ENCODE measurements at regions not wholly inside any gene's neighbourhood (a gene's known extent, or its start where the extent isn't known, plus 50 kb on each side); places are given as distances from the start of the nearest gene placed in this dataset.

GRCh38 chr6:147642458-147642857 lies 134.0 kb downstream of the SAMD5 start:
- CTCF ChIA-PET = no interaction called here

DNA sequence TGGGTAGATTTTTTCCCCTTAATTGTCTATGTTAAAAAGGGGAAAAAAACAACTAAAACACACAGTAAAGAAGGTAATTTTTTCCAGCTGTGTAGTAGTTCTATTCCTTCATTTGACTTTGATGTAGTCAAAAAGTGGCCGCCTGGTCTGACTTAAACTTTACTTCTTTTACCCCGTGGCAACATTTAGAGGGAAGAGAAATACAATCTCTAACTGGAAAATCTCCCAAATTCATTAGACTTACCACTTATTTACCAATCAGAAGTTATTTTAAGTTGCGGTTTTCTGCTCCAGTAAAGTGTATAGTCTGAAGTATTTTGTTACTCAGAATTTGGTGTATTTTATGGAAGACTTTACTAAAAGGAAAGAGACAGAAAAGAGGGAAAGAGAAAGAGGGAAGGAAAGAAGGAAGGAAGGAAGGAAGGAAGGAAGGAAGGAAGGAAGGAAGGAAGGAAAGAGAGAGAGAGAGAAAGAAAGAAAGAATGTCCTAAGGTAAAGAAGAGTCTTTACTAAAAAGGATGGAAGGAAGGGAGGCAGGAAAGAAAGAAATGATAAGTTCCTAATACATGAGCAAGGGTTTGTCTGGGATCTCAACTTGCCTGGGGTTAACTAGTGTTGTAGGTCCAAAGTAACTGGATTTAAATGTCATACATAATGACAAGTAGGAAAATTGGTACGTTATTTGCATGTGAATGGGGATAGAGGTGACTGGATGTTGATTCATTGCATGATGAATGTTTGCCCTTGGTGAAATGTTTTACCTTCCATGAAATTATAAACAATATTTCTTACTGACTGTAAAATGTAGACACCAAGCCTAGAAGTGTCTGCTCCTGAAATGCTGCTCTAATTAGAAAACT lies 135.1 kb downstream of the SAMD5 start:
- no peaks in the 10 kb centered on the region for H3K36me3 Mint-ChIP-seq (ENCODE audit: low read depth)
- no peak overlapping the region for H3K27ac Mint-ChIP-seq
- DNase-seq (no peak), ATAC-seq (ENCODE audit: low read depth) (no peak)
- CTCF ChIA-PET = no interaction called here
- H3K27me3 Mint-ChIP-seq = no peaks in the 10 kb centered on the region
- H3K4me1 Mint-ChIP-seq = no peaks in the 10 kb centered on the region
- H3K9me3 Mint-ChIP-seq = no peaks in the 10 kb centered on the region
- TF ChIP-seq CTCF (IDR thresholded peaks at IDR 0.05) = no peak
- POLR2A ChIA-PET = no interaction called here
- H3K4me3 Mint-ChIP-seq = no peak overlapping the region
- intact Hi-C loops (cut with micrococcal nuclease) = no loop called here

More at GRCh38 chr6:147642458-147642857, 134.0 kb downstream of the SAMD5 start:
- Mint-ChIP-seq H3K36me3 (ENCODE audit: low read depth) (no peaks in the 10 kb centered on the region), H3K4me3 (no peak overlapping the region), H3K27ac (no peak overlapping the region), H3K4me1 (no peaks in the 10 kb centered on the region), H3K27me3 (no peaks in the 10 kb centered on the region), H3K9me3 (no peaks in the 10 kb centered on the region)
- DNase-seq (no peak), ATAC-seq (ENCODE audit: low read depth) (no peak)
- intact Hi-C loops (cut with micrococcal nuclease) = no loop called here
- no peak for TF ChIP-seq CTCF (IDR thresholded peaks at IDR 0.05)
- POLR2A ChIA-PET = no interaction called here

DNA sequence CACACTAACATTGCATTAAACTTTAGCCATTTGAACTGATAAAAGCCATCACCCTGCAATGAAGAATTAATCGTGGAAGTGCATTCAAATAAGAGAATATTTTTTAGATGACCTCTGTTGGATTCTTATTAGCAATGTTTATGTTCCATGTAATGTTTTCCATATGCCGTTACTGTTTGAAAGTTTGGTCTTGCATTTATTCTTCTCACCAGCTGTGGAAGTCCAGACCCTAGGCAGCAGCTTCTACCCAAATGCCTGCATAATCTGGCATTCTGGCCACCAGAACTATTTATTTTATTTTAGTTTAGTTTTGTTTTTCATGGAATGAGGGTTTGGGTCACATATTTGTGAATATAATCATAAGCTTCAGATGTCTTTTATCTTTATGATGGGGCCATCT lies 140.4 kb downstream of the SAMD5 start:
- Mint-ChIP-seq H3K27ac (no peak overlapping the region), H3K36me3 (ENCODE audit: low read depth) (no peaks in the 10 kb centered on the region), H3K27me3 (peaks cover 2% of the 10 kb centered on the region), H3K9me3 (no peaks in the 10 kb centered on the region), H3K4me3 (no peak overlapping the region), H3K4me1 (no peaks in the 10 kb centered on the region)
- ATAC-seq (ENCODE audit: low read depth) = no peak
- intact Hi-C loops (cut with micrococcal nuclease) = no loop called here
- ChIA-PET POLR2A (no interaction called here), CTCF (interaction anchor here (0.6 kb wide), 1 partner anchor 201 kb away, joined by 3 read pairs; no protein-coding TSS in a partner anchor)
- no peak for DNase-seq
- TF ChIP-seq CTCF (IDR thresholded peaks at IDR 0.05) = no peak

DNA sequence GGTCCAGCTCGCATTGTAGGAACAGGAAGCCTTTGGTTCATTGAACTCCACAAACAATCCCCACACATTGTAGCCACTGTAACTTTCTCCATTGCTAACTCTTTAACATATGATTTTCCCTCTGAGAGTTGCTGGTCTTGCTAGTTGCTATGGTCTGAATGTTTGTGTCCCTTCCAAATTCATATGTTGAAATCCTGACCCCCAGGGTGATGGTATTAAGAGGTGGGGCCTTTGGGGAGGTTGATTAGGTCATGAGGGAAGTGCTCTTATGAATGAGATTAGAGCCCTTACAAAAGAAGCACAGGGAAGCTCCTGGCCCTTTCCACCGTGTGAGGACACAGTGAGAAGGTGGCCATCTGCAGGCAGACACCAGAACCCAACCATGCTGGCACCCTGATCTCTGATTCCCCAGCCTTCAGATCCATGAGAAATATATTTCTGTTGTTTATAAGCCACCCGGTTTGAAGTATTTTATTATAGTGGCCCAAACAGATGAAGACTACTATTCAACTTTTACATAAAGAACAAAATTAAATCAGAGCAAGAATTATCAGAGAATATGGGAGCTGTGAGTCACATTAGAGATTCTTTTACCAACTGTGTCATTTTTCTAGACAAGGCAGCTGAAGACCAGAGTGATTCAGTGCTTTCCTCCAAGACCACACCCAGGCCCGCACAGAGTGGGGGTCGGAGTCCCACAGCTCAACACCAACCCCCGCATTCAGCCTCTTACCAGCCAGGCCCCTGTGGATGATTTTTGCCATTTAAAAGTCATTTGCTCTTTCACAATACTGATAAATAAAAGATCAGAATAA lies 143.0 kb downstream of the SAMD5 start:
- intact Hi-C loops (cut with micrococcal nuclease) = no loop called here
- POLR2A ChIA-PET = no interaction called here

More for the DNA sequence above, 143.0 kb downstream of the SAMD5 start:
- Mint-ChIP-seq H3K4me1 (no peaks in the 10 kb centered on the region), H3K36me3 (ENCODE audit: low read depth) (no peaks in the 10 kb centered on the region), H3K27me3 (peaks cover 2% of the 10 kb centered on the region), H3K4me3 (no peak overlapping the region), H3K27ac (no peak overlapping the region), H3K9me3 (no peaks in the 10 kb centered on the region)
- DNase-seq = no peak
- no peak for ATAC-seq (ENCODE audit: low read depth)
- TF ChIP-seq CTCF (IDR thresholded peaks at IDR 0.05) = no peak
- CTCF ChIA-PET = no interaction called here
